ENCODE measurements at regions not wholly inside any gene's neighbourhood (a gene's known extent, or its start where the extent isn't known, plus 50 kb on each side); places are given as distances from the start of the nearest gene placed in this dataset.

- H3K4me2 ChIP-seq (ENCODE audit: control insufficient read depth, insufficient read depth): no peak overlapping the region
- no peaks in the 10 kb centered on the region for H3K36me3 ChIP-seq (ENCODE audit: control insufficient read depth in 2 of 2, insufficient read depth in 2 of 2, low read length in 1 of 2)
- no TSS peak for BruUV-seq (replicated peaks)
- intact Hi-C loops (cut with micrococcal nuclease; ENCODE audit: unreplicated experiment) (no loop called here), in situ Hi-C loops (cut with MboI) (no loop called here)
- H3K27me3 ChIP-seq (replicated peaks in 1 of 2; ENCODE audit: control insufficient read depth in 2 of 2, insufficient read depth in 2 of 2, low read length in 1 of 2): no peaks in the 10 kb centered on the region; a peak in 1 of 4 replicates
- ChIA-PET CTCF (interaction anchor here (0.7 kb wide), 1 partner anchor 96 kb away, joined by 3 read pairs; no protein-coding TSS in a partner anchor), SMC1A (ENCODE audit: uncharacterized antibody, unreplicated experiment) (interaction anchor here (0.7 kb wide), 1 partner anchor 118 kb away, joined by 3 read pairs; no protein-coding TSS in a partner anchor), RAD21 (ENCODE audit: unreplicated experiment) (no interaction called here), POLR2A (no interaction called here)
- no peak overlapping the region for H2AFZ ChIP-seq (ENCODE audit: control insufficient read depth, low read depth, low read length)
- ATAC-seq: no peak
- H4K20me1 ChIP-seq (ENCODE audit: control insufficient read depth, insufficient read depth): no peaks in the 10 kb centered on the region
- no peak overlapping the region for H3K27ac ChIP-seq (ENCODE audit: control insufficient read depth, insufficient read depth)
- no peak for TF ChIP-seq ESRRA (IDR thresholded peaks at IDR 0.05; ENCODE audit: low read length)
- no peak for TF ChIP-seq MTA2 (IDR thresholded peaks at IDR 0.05; ENCODE audit: low read depth)
- no peak for TF ChIP-seq NR2C1 (IDR thresholded peaks at IDR 0.05)
- TF ChIP-seq TARDBP (IDR thresholded peaks at IDR 0.05; ENCODE audit: borderline replicate concordance): no peak
- TF ChIP-seq ZBTB11 (CRISPR knock-in tag; IDR thresholded peaks at IDR 0.05): no peak
- no peak for TF ChIP-seq JUND (IDR thresholded peaks at IDR 0.05; ENCODE audit: low read depth, low read length)
- TF ChIP-seq ZSCAN29 (IDR thresholded peaks at IDR 0.05): no peak
- no peak for TF ChIP-seq SMAD5 (IDR thresholded peaks at IDR 0.05; ENCODE audit: low read depth)
- no peak for TF ChIP-seq PRDM15 (CRISPR knock-in tag; IDR thresholded peaks at IDR 0.05)
- no peaks in the 10 kb centered on the region for H3K9me3 ChIP-seq (replicated peaks; ENCODE audit: control insufficient read depth, insufficient read depth, low read length)
- no peak overlapping the region for H3K4me3 ChIP-seq
- H3K79me2 ChIP-seq (ENCODE audit: control insufficient read depth, insufficient read depth, low read length): no peaks in the 10 kb centered on the region
- H3K9ac ChIP-seq (ENCODE audit: control insufficient read depth, insufficient read depth, low read length): no peak overlapping the region
- no peak for FAIRE-seq
- no peaks in the 10 kb centered on the region for H3K4me1 ChIP-seq (ENCODE audit: control insufficient read depth, insufficient read depth, low read length)
- 5% methylated on average over 3 of the region's 3 CpGs for WGBS (ENCODE audit: insufficient coverage, insufficient replicate concordance, low lambda C conversion rate, missing lambda C conversion rate)
- DNase-seq (ENCODE audit: low read depth, low spot score): no peak
Observed at GRCh38 chr13:44061876-44062275, 182.2 kb downstream of the LACC1 start.

Measured in GM12878 (cell line).